GM04503 (cell line): ENCODE measurements at regions not wholly inside any gene's neighbourhood (a gene's known extent, or its start where the extent isn't known, plus 50 kb on each side); places are given as distances from the start of the nearest gene placed in this dataset.

ENCODE experiments used
- DNase-seq: peaks from one replicate; pipeline ENCODE4 v3.0.0-alpha.2; 2012; ENCODE audit warnings: low read depth

GRCh38 chr7:31456646-31457368, 57.1 kb upstream of the ITPRID1 start:
- no peak for DNase-seq

GRCh38 chr7:31457551-31457950, 56.3 kb upstream of the ITPRID1 start:
- no peak for DNase-seq

- DNase-seq = no peak
Measured at GRCh38 chr7:31458203-31458602, 55.7 kb upstream of the ITPRID1 start.

- DNase-seq = no peak
Measured at GRCh38 chr7:31462636-31463035, 51.3 kb upstream of the ITPRID1 start.
